ENCODE measurements at regions not wholly inside any gene's neighbourhood (a gene's known extent, or its start where the extent isn't known, plus 50 kb on each side); places are given as distances from the start of the nearest gene placed in this dataset.

DNA sequence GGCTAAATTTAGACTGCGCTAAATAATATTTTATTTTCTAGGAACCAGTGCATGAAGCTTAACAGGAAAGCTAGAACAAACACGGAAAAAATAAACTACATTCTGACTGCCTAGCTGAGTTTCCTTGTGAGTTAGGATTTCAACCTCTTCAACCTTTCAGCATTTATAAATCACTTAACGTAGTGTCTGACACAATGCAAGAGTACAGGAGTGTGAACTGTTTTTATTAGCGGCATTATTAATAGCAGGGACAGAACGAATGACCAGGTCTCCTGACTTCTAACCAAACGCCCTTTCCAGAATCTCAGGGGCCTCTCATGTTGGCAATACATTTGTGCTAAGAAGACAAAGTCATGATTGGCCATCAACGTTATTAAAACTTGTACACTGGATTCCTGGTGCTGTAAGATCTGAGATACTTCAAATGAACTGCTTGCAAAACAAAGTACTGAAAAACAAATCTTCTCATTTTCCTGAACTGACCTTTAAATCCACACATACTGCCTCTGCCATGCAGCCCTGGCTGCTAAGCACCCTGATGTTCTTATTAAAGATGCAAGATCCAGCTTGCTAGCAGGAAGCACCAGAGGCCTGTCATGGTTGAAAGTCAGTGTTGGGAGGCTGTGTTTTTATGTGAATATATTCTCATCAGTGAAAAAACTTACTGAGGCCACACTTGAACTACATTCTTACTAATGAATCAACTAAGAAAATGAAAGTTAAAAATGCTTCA, 380.4 kb upstream of the CPEB2 start:
- Mint-ChIP-seq H3K9me3 (no peaks in the 10 kb centered on the region), H3K27me3 (no peaks in the 10 kb centered on the region), H3K4me3 (no peak overlapping the region), H3K4me1 (ENCODE audit: low read depth in 2 of 2) (no peaks in the 10 kb centered on the region), H3K36me3 (ENCODE audit: insufficient read depth) (no peaks in the 10 kb centered on the region), H3K27ac (no peak overlapping the region)
- DNase-seq (no peak), ATAC-seq (replicated peaks) (no peak)

DNA sequence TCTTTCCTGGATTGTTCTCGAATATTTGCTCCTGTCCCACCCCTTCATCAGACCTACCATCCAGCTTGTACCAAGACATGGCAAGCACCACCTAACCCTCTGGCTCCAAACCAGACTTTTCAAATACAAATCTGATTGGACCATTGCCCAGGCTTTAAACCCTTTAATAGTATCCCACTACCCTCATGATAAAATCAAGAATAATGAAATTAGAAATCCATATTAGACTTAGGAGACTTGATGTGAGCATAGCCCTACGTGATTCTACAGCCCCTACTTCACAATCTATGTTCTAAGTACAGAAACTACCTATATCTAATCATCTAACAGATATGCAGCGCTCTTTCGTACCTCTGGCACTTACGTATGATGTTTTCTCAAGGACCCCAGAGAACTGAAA, 375.2 kb upstream of the CPEB2 start:
- H3K4me1 Mint-ChIP-seq (ENCODE audit: low read depth in 2 of 2), result no peaks in the 10 kb centered on the region
- no peak for ATAC-seq (replicated peaks)

DNA sequence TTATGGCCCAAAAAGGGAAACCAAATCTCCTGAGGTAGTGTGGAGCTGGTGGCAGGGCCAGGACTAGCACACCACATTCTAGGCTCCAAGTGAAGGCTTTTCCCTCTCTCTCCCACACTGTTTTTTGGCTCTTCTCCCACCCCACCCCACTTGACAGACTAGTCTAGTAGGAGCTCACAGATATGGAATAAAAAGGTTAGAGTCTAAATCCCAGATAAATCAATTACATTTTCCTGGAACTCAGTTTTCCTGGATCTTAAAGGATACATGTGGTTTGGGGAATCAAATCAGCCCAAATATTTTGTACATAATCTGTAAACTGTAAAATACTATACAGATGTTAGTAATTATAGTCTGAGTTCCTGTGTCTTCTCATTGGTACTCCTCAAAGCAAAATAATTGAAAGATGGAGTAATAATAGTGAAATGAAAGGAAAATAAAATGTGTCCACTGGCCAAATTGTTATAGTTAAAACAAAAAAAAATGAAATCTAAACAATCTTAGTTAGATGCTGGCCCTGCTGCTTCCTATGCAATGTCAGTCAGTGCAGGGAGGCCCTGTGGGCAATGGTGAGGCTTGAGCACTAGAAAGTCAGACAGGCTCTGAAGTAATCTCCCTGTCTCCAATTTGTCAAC, 370.4 kb upstream of the CPEB2 start:
- ATAC-seq (replicated peaks), result no peak
- H3K36me3 Mint-ChIP-seq (ENCODE audit: insufficient read depth), result no peaks in the 10 kb centered on the region
- H3K9me3 Mint-ChIP-seq, result peaks cover 2 to 5% of the 10 kb centered on the region in 2 donors
- no peak overlapping the region for H3K27ac Mint-ChIP-seq
- H3K27me3 Mint-ChIP-seq, result no peaks in the 10 kb centered on the region
- H3K4me1 Mint-ChIP-seq (ENCODE audit: low read depth in 2 of 2), result no peaks in the 10 kb centered on the region
- H3K4me3 Mint-ChIP-seq, result no peak overlapping the region
- no peak for DNase-seq

More for the DNA sequence above, 375.2 kb upstream of the CPEB2 start:
- no peaks in the 10 kb centered on the region for H3K9me3 Mint-ChIP-seq
- no peak for DNase-seq
- no peaks in the 10 kb centered on the region for H3K36me3 Mint-ChIP-seq (ENCODE audit: insufficient read depth)
- H3K27me3 Mint-ChIP-seq, result no peaks in the 10 kb centered on the region
- H3K27ac Mint-ChIP-seq, result no peak overlapping the region
- no peak overlapping the region for H3K4me3 Mint-ChIP-seq

DNA sequence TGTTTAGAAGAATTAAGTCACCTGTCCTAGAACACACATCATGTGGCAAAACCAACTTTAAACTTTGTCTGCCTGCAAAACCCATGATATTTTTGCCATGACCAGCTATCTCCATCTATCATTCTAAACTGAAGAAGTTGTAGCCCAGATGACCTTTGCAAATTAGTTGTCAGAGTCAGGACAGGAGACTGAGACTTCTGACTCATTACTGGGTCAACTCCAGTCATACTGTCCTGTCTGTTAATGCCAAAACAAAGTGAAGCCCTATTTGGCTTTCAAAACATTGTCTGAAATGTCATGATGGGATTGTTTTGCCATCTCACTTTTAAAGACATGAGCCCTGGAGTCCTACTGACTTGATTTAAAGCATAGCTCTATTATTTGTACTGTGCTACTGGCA, 365.7 kb upstream of the CPEB2 start:
- Mint-ChIP-seq H3K36me3 (ENCODE audit: insufficient read depth) (no peaks in the 10 kb centered on the region), H3K9me3 (peaks cover 2 to 5% of the 10 kb centered on the region in 2 donors), H3K4me1 (ENCODE audit: low read depth in 2 of 2) (no peaks in the 10 kb centered on the region), H3K27me3 (no peaks in the 10 kb centered on the region), H3K27ac (no peak overlapping the region), H3K4me3 (no peak overlapping the region)
- DNase-seq (no peak), ATAC-seq (replicated peaks) (no peak)

DNA sequence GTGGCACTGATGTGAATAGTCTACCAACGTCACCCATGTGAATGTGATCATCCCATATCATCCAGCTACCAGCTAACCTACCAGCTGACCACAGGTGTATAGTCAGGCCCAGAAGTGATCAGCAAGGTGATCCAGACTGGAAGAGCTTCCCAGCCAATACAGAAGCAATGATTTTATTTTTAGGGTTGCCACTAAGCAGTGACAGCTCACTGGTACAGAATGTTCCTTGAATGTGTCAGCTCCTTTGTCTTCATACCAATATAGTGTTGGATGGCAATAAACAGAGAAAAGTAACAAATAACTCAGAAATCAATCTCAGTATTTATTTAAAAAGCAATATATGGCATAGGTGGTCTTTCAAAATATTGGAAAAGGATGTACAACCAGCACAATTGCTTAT, 361.8 kb upstream of the CPEB2 start:
- no peak overlapping the region for H3K27ac Mint-ChIP-seq
- no peak for DNase-seq
- ATAC-seq (replicated peaks), result no peak
- no peaks in the 10 kb centered on the region for H3K27me3 Mint-ChIP-seq
- H3K9me3 Mint-ChIP-seq, result no peaks in the 10 kb centered on the region
- H3K36me3 Mint-ChIP-seq (ENCODE audit: insufficient read depth), result no peaks in the 10 kb centered on the region
- H3K4me1 Mint-ChIP-seq (ENCODE audit: low read depth in 2 of 2), result no peaks in the 10 kb centered on the region
- no peak overlapping the region for H3K4me3 Mint-ChIP-seq

DNA sequence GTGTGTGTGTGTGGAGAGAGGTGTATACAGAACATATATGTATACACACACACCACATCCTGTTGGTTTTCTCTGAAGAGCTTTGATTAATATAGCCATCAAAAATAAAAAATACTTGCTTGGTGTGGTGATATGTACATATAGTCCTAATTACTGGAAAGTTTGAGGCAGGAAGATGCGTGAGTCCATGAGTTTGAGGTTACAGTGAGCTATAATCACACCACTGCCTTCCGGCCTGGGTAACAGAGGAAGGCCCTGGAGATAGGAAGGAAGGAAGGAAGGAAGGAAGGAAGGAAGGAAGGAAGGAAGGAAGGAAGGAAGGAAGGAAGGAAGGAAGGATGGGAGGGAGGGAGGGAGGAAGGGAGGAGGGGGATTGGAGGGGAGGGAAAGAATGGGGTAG, 360.4 kb upstream of the CPEB2 start:
- no peaks in the 10 kb centered on the region for H3K27me3 Mint-ChIP-seq
- DNase-seq, result no peak
- no peak overlapping the region for H3K4me3 Mint-ChIP-seq
- no peaks in the 10 kb centered on the region for H3K4me1 Mint-ChIP-seq (ENCODE audit: low read depth in 2 of 2)
- no peaks in the 10 kb centered on the region for H3K36me3 Mint-ChIP-seq (ENCODE audit: insufficient read depth)
- no peaks in the 10 kb centered on the region for H3K9me3 Mint-ChIP-seq
- no peak overlapping the region for H3K27ac Mint-ChIP-seq
- no peak for ATAC-seq (replicated peaks)

DNA sequence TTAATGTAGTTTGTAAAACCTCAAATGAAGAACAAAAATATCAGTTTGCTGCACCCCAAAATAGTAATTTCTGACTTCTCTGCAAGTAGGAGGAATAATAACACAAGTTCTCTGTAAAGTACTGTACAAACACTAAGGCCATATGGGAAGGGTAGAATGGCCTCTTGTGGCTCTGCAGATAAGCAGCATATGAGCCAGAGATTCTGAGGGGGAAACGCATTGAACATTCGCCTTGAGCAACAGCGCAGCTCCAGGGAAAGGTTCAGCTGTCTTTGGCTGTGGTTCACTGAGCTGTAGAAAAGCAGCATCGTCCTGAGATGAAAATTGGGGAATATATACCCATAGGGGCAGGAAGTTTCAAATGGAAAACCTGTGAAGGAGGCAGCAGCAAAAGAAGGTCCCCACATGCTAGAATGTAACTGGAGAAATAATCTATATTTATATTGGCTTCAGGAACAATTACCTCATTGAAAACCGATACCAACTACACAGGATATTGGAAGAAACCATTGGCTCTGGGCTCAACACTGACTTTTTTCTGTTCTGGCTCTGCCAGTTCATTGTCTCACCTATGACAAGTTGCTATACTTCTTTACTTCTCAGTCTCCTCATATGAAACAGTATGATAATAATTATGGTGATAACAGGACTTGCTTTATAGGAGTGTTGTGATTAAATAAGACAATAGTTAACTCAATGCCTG, 357.6 kb upstream of the CPEB2 start:
- Mint-ChIP-seq H3K9me3 (peaks cover 0 to 8% of the 10 kb centered on the region in 2 donors), H3K4me3 (no peak overlapping the region), H3K36me3 (ENCODE audit: insufficient read depth) (no peaks in the 10 kb centered on the region), H3K4me1 (ENCODE audit: low read depth in 2 of 2) (no peaks in the 10 kb centered on the region), H3K27ac (no peak overlapping the region), H3K27me3 (no peaks in the 10 kb centered on the region)
- ATAC-seq (replicated peaks), result no peak
- no peak for DNase-seq

DNA sequence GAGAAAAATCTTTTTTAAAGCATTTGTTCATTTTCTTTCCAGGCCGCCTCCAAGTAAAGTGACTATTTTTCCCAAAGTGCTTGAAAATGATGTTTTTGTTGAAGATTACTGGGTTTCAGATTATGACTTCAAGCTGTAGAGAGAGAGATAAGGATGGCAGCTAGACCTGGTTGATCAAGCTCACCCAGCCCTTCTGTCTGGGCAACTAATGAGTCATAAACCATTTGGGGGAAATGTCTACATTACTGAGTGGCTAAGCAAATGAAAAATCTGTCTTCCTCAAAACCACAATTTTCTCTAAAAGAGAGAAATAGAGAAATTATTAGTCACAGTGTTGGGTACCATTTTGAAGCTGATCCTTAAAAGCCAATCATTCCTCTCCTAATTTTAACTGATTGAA, 355.4 kb upstream of the CPEB2 start:
- H3K4me3 Mint-ChIP-seq, result no peak overlapping the region
- peaks cover 0 to 3% of the 10 kb centered on the region in 2 donors for H3K4me1 Mint-ChIP-seq (ENCODE audit: low read depth in 2 of 2)
- H3K27ac Mint-ChIP-seq, result no peak overlapping the region
- H3K9me3 Mint-ChIP-seq, result peaks cover 5 to 23% of the 10 kb centered on the region in 2 donors
- ATAC-seq (replicated peaks) (no peak), DNase-seq (no peak)
- no peaks in the 10 kb centered on the region for H3K27me3 Mint-ChIP-seq
- no peaks in the 10 kb centered on the region for H3K36me3 Mint-ChIP-seq (ENCODE audit: insufficient read depth)

DNA sequence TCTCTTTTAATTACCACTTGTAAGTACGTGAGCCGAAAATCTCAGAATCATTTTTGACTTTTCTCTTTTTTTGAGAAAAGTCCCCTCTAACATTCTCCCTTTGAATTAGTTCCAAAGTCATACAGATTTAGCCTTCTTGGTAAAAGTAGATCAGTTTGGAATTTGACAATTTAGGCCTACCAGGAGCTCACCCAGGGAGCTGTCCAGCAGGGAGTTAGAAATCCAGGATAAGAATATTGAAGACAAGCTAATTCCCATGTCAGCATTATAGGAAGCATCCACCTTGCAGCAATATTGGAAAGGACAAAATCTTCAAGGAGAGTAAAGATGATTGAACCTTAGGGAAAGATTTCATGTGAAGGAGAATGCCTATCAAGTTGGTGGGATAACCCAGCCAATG, 352.2 kb upstream of the CPEB2 start:
- DNase-seq (no peak), ATAC-seq (replicated peaks) (no peak)

DNA sequence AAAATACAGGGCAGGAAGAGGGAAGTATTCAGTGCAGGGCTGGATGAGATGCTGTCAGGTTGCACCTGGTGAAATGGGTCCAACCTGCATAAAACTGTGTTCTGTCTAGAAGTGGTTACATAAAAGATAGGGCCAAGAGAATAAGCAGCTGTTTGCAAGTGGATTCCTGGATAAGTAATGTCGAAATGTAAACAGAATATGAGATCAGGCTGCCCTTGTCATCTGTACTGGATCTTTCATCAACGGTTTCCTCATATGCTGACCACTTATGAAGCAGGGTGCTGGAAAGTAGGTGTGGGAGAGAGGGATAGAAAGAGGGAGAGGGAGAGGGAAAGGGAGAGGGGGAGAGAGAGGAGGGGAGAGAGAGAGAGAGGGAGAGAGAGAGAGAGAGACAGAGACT, 349.8 kb upstream of the CPEB2 start:
- no peaks in the 10 kb centered on the region for H3K36me3 Mint-ChIP-seq (ENCODE audit: insufficient read depth)
- no peaks in the 10 kb centered on the region for H3K27me3 Mint-ChIP-seq
- H3K4me3 Mint-ChIP-seq, result no peak overlapping the region
- peaks cover 8 to 25% of the 10 kb centered on the region in 2 donors for H3K9me3 Mint-ChIP-seq
- ATAC-seq (replicated peaks), result no peak
- H3K4me1 Mint-ChIP-seq (ENCODE audit: low read depth in 2 of 2), result peaks cover 0 to 3% of the 10 kb centered on the region in 2 donors
- no peak for DNase-seq
- no peak overlapping the region for H3K27ac Mint-ChIP-seq

More for the DNA sequence above, 352.2 kb upstream of the CPEB2 start:
- no peaks in the 10 kb centered on the region for H3K36me3 Mint-ChIP-seq (ENCODE audit: insufficient read depth)
- H3K4me1 Mint-ChIP-seq (ENCODE audit: low read depth in 2 of 2), result peaks cover 0 to 3% of the 10 kb centered on the region in 2 donors
- no peaks in the 10 kb centered on the region for H3K27me3 Mint-ChIP-seq
- H3K4me3 Mint-ChIP-seq, result no peak overlapping the region
- H3K9me3 Mint-ChIP-seq, result peaks cover 7 to 25% of the 10 kb centered on the region in 2 donors
- H3K27ac Mint-ChIP-seq, result no peak overlapping the region

DNA sequence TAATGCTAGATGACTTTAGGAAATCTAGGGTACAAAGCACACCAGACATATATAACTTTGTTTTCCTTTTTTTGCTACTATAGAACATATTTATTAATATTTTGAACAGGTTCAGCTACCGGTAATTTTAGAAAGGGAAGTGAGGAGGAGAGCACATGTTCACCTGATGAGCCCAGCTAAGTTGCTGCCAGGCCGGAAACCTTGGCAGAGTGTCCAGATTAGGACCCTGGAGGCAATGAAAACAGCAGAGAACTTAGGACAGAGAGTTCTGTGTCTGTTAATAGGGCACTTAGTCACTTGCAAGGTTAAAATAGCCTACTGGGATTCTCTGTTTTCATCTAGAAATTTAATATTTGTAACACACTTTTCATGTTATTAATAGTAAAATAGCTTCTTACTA, 348.9 kb upstream of the CPEB2 start:
- peaks cover 8 to 20% of the 10 kb centered on the region in 2 donors for H3K9me3 Mint-ChIP-seq
- H3K36me3 Mint-ChIP-seq (ENCODE audit: insufficient read depth), result no peaks in the 10 kb centered on the region
- DNase-seq (no peak), ATAC-seq (replicated peaks) (no peak)
- no peaks in the 10 kb centered on the region for H3K27me3 Mint-ChIP-seq
- no peak overlapping the region for H3K4me3 Mint-ChIP-seq
- peaks cover 0 to 3% of the 10 kb centered on the region in 2 donors for H3K4me1 Mint-ChIP-seq (ENCODE audit: low read depth in 2 of 2)
- H3K27ac Mint-ChIP-seq, result no peak overlapping the region

DNA sequence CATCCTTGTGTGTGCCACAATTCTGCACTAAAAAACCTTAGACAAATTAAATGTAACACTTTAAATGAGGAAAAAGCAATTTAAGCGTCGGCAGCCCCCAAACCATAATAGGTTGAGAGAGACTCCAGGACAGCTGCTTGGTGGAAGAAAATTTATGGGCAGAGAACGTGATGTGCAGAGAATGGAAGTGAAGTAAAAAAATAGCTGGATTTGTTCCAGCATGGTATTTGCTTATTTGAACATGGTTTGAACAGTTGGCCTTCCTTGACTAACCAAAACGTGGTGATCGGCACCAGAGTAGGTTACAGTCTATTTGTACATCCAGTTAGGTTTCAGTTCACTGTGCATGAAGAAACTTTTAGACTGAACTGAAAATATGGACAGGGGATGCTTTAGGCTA, 343.0 kb upstream of the CPEB2 start:
- H3K9me3 Mint-ChIP-seq, result peaks cover 2 to 6% of the 10 kb centered on the region in 2 donors
- H3K4me3 Mint-ChIP-seq, result no peak overlapping the region
- H3K36me3 Mint-ChIP-seq (ENCODE audit: insufficient read depth), result no peaks in the 10 kb centered on the region
- DNase-seq (no peak), ATAC-seq (replicated peaks) (no peak)
- H3K4me1 Mint-ChIP-seq (ENCODE audit: low read depth in 2 of 2), result no peaks in the 10 kb centered on the region
- H3K27me3 Mint-ChIP-seq, result no peaks in the 10 kb centered on the region
- no peak overlapping the region for H3K27ac Mint-ChIP-seq

DNA sequence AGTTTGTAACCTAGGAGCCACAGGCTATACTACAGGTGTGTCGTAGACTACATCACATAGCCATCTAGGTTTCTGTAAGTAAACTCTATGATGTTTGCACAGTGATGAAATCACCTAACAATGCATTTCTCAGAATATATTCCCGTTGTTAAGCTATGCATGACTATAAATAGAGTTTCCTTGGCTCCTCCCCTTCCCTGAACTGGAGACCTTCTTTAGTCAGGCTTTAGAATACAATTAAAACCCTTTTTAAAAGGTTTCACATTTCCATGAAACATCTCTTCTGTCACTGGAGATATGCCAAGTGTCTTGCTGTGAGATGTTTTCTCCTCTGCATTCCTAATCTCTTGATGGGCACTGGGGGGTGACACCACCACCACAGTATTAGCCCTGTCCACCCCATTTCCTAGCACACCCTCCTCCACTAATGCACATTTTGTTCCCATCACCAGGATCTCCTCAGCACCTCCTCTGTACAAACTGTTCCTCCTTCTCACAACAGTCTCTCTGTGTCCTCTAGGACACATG, 334.6 kb upstream of the CPEB2 start:
- no peak overlapping the region for H3K4me3 Mint-ChIP-seq
- peaks cover 4 to 12% of the 10 kb centered on the region in 2 donors for H3K9me3 Mint-ChIP-seq
- peaks cover 0 to 3% of the 10 kb centered on the region in 2 donors for H3K27me3 Mint-ChIP-seq
- DNase-seq, result no peak
- no peaks in the 10 kb centered on the region for H3K36me3 Mint-ChIP-seq (ENCODE audit: insufficient read depth)
- no peak for ATAC-seq (replicated peaks)
- no peaks in the 10 kb centered on the region for H3K4me1 Mint-ChIP-seq (ENCODE audit: low read depth in 2 of 2)
- H3K27ac Mint-ChIP-seq, result no peak overlapping the region

DNA sequence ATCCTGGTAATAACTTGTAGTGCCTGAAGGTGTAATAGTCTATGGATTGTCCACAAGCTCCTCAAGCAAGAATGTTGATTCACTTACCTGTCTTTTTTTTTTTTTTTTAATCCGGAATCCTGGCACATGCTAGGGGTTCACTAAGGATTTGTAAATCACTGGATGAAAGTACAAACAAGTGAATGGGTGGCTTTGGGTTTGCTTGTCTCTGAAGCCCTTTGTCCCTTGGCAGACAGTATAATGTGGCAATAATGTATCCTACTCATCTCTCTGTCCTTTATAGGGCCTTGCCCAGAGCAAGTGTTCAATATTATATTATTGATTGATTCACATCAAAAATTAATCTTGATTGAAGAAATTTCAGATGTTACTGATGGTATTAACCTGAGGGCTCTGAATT, 334.0 kb upstream of the CPEB2 start:
- Mint-ChIP-seq H3K36me3 (ENCODE audit: insufficient read depth) (no peaks in the 10 kb centered on the region), H3K27ac (no peak overlapping the region), H3K9me3 (peaks cover 4 to 12% of the 10 kb centered on the region in 2 donors), H3K4me3 (no peak overlapping the region), H3K4me1 (ENCODE audit: low read depth in 2 of 2) (no peaks in the 10 kb centered on the region), H3K27me3 (peaks cover 0 to 9% of the 10 kb centered on the region in 2 donors)
- DNase-seq (no peak), ATAC-seq (replicated peaks) (no peak)
